Loucy (cell line): ENCODE measurements at regions not wholly inside any gene's neighbourhood (a gene's known extent, or its start where the extent isn't known, plus 50 kb on each side); places are given as distances from the start of the nearest gene placed in this dataset.

Experiments
- H2AFZ ChIP-seq: fragments of 200-600 bp; sonication (generic); 2 replicates; pipeline ENCODE4 v1.6.0; 2016; ENCODE audit warnings: antibody characterized with exemption, mild to moderate bottlenecking, low read length, moderate library complexity
- H3F3A ChIP-seq: fragments of 200-600 bp; 2 replicates; pipeline ENCODE4 v1.6.0; 2016; ENCODE audit warnings: antibody characterized with exemption, low read depth, mild to moderate bottlenecking
- H3K27me3 ChIP-seq: fragments of 200-600 bp; sonication (generic); 2 replicates; pipeline ENCODE4 v1.6.1; 2014; ENCODE audit warnings: low read length, mild to moderate bottlenecking; ENCODE audit not compliant: insufficient read depth, poor library complexity, severe bottlenecking
- H3K36me3 ChIP-seq: fragments of 200-600 bp; sonication (generic); 2 replicates; pipeline ENCODE4 v1.6.1; 2016; ENCODE audit warnings: low read length; ENCODE audit not compliant: insufficient read depth
- H3K4me1 ChIP-seq: fragments of 200-600 bp; sonication (generic); 2 replicates; pipeline ENCODE4 v1.5.1; 2014; ENCODE audit warnings: low read length, mild to moderate bottlenecking; ENCODE audit not compliant: insufficient read depth, poor library complexity, severe bottlenecking
- H3K4me2 ChIP-seq: fragments of 200-600 bp; sonication (generic); 2 replicates; pipeline ENCODE4 v1.6.0; 2014; ENCODE audit warnings: antibody characterized with exemption, low read length, low read depth, mild to moderate bottlenecking; ENCODE audit not compliant: poor library complexity, severe bottlenecking
- H3K4me3 ChIP-seq: fragments of 200-600 bp; sonication (generic); 2 replicates; pipeline ENCODE4 v1.5.1; 2014; ENCODE audit warnings: low read length, mild to moderate bottlenecking, mixed read lengths; ENCODE audit not compliant: poor library complexity, severe bottlenecking
- H3K79me2 ChIP-seq: fragments of 200-600 bp; sonication (generic); 2 replicates; pipeline ENCODE4 v1.6.1; 2014; ENCODE audit warnings: low read length; ENCODE audit not compliant: insufficient read depth
- H3K9ac ChIP-seq: fragments of 200-600 bp; sonication (generic); 2 replicates; pipeline ENCODE4 v1.6.0; 2014; ENCODE audit warnings: mild to moderate bottlenecking, low read depth, low read length, moderate library complexity; ENCODE audit not compliant: poor library complexity, severe bottlenecking
- H3K9me2 ChIP-seq: fragments of 200-600 bp; sonication (generic); replicated peaks from 2 replicates; pipeline ENCODE4 v1.6.1; 2016; ENCODE audit warnings: low read depth, low read length, mixed read lengths
- H3K9me3 ChIP-seq: fragments of 200-600 bp; sonication (generic); 2 replicates; pipeline ENCODE4 v1.6.1; 2014; ENCODE audit warnings: mild to moderate bottlenecking, antibody characterized with exemption, low read length, low read depth; ENCODE audit not compliant: insufficient read depth
- H4K20me1 ChIP-seq: fragments of 200-600 bp; sonication (generic); 2 replicates; pipeline ENCODE4 v1.6.0; 2014; ENCODE audit warnings: antibody characterized with exemption, low read length, mild to moderate bottlenecking; ENCODE audit not compliant: insufficient read depth, poor library complexity, severe bottlenecking
- CTCF ChIP-seq: fragments of 200-600 bp; sonication (generic); conservative IDR thresholded peaks from 2 replicates; pipeline ENCODE4 v1.5.1; 2014; ENCODE audit warnings: mild to moderate bottlenecking, antibody characterized with exemption, low read length
- EZH2phosphoT487 ChIP-seq: fragments of 200-600 bp; IDR thresholded peaks from 2 replicates; pipeline ENCODE4 v1.6.1; 2018; ENCODE audit warnings: antibody characterized with exemption, mild to moderate bottlenecking, moderate library complexity, borderline replicate concordance

GRCh38 chr14:99007795-99008194, 264.2 kb downstream of the BCL11B start:
- Histone ChIP-seq H3K9me2 (no peaks in the 10 kb centered on the region), H3F3A (no peaks in the 10 kb centered on the region), H3K9ac (no peak overlapping the region), H3K4me3 (no peak overlapping the region), H3K27me3 (no peaks in the 10 kb centered on the region), H3K36me3 (no peaks in the 10 kb centered on the region), H2AFZ (no peak overlapping the region), H3K4me1 (no peaks in the 10 kb centered on the region), H3K79me2 (no peaks in the 10 kb centered on the region), H4K20me1 (no peaks in the 10 kb centered on the region), H3K9me3 (no peaks in the 10 kb centered on the region), H3K4me2 (no peak overlapping the region)
- TF ChIP-seq CTCF (no peak), EZH2phosphoT487 (no peak)

GRCh38 chr14:99009871-99010270, 262.1 kb downstream of the BCL11B start:
- H3K9me2 ChIP-seq, result no peaks in the 10 kb centered on the region
- no peak overlapping the region for H3K4me2 ChIP-seq
- H3K36me3 ChIP-seq, result no peaks in the 10 kb centered on the region
- no peak overlapping the region for H3K9ac ChIP-seq
- H3K4me3 ChIP-seq, result no peak overlapping the region
- TF ChIP-seq CTCF, result no peak
- H3K79me2 ChIP-seq, result no peaks in the 10 kb centered on the region
- H3K9me3 ChIP-seq, result no peaks in the 10 kb centered on the region
- no peaks in the 10 kb centered on the region for H3F3A ChIP-seq
- no peaks in the 10 kb centered on the region for H4K20me1 ChIP-seq
- H3K27me3 ChIP-seq, result no peaks in the 10 kb centered on the region
- H3K4me1 ChIP-seq, result no peaks in the 10 kb centered on the region
- no peak overlapping the region for H2AFZ ChIP-seq

- Histone ChIP-seq H3F3A (no peaks in the 10 kb centered on the region), H2AFZ (no peak overlapping the region), H3K9ac (no peak overlapping the region), H3K4me1 (no peaks in the 10 kb centered on the region), H3K4me2 (no peak overlapping the region), H3K9me3 (no peaks in the 10 kb centered on the region), H3K27me3 (no peaks in the 10 kb centered on the region), H3K4me3 (no peak overlapping the region), H4K20me1 (no peaks in the 10 kb centered on the region), H3K36me3 (no peaks in the 10 kb centered on the region), H3K79me2 (no peaks in the 10 kb centered on the region), H3K9me2 (no peaks in the 10 kb centered on the region)
- no peak for TF ChIP-seq CTCF
- TF ChIP-seq EZH2phosphoT487, result no peak
Measured at GRCh38 chr14:99011385-99011784, 260.6 kb downstream of the BCL11B start.
